Gastrocnemius medialis (tissue), 4 donors: ENCODE measurements at regions not wholly inside any gene's neighbourhood (a gene's known extent, or its start where the extent isn't known, plus 50 kb on each side); places are given as distances from the start of the nearest gene placed in this dataset.

Source experiments
- POLR2A ChIP-seq, 2 donors: fragments of 450-650 bp; IDR thresholded peaks; one replicate each; pipeline ENCODE4 v1.6.1; 2017; ENCODE audit warnings: antibody characterized with exemption in 2 of 2, mild to moderate bottlenecking in 2 of 2, moderate library complexity in 2 of 2
- TF ChIP-seq, protein P1 (sequence below), 5 experiments: fragments of 450-650 bp in 3 of 5; fragments of 200-600 bp in 2 of 5; sonication (generic) in 2 of 5; IDR thresholded peaks in 4 of 5; conservative IDR thresholded peaks in 1 of 5; 1 replicate in 4 of 5; 2 replicates in 1 of 5; pipeline ENCODE4 v1.5.1; 2016 to 2019; ENCODE audit warnings: antibody characterized with exemption in 5 of 5, mild to moderate bottlenecking in 3 of 5, moderate library complexity in 3 of 5

DNA sequence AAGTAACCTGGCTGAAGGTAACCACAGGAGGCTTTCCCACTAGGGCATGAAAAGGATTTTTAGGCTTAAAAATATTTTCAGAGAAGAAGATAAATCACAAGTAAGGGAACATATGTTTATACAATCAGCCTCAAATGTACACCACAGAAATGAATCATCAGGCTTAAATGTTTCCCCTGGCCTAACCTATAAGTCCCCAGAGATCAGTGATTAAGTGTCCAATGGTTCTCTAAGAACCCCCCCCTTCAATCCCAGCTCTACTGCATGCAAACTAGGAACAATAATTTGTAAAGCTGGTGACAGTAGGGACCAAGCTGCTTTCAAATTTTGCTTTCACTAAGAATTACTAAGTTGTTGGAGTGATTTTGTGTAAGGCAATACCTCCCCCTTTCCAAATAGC is 431.6 kb upstream of the LMCD1 start:
- TF ChIP-seq, protein P1, sequence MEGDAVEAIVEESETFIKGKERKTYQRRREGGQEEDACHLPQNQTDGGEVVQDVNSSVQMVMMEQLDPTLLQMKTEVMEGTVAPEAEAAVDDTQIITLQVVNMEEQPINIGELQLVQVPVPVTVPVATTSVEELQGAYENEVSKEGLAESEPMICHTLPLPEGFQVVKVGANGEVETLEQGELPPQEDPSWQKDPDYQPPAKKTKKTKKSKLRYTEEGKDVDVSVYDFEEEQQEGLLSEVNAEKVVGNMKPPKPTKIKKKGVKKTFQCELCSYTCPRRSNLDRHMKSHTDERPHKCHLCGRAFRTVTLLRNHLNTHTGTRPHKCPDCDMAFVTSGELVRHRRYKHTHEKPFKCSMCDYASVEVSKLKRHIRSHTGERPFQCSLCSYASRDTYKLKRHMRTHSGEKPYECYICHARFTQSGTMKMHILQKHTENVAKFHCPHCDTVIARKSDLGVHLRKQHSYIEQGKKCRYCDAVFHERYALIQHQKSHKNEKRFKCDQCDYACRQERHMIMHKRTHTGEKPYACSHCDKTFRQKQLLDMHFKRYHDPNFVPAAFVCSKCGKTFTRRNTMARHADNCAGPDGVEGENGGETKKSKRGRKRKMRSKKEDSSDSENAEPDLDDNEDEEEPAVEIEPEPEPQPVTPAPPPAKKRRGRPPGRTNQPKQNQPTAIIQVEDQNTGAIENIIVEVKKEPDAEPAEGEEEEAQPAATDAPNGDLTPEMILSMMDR (IDR thresholded peaks at IDR 0.05 in 4 of 5, conservative IDR thresholded peaks at IDR 0.05 in 1 of 5) = no peak
- no peak for TF ChIP-seq POLR2A (IDR thresholded peaks at IDR 0.05)
